ENCODE measurements at regions not wholly inside any gene's neighbourhood (a gene's known extent, or its start where the extent isn't known, plus 50 kb on each side); places are given as distances from the start of the nearest gene placed in this dataset.

DNA sequence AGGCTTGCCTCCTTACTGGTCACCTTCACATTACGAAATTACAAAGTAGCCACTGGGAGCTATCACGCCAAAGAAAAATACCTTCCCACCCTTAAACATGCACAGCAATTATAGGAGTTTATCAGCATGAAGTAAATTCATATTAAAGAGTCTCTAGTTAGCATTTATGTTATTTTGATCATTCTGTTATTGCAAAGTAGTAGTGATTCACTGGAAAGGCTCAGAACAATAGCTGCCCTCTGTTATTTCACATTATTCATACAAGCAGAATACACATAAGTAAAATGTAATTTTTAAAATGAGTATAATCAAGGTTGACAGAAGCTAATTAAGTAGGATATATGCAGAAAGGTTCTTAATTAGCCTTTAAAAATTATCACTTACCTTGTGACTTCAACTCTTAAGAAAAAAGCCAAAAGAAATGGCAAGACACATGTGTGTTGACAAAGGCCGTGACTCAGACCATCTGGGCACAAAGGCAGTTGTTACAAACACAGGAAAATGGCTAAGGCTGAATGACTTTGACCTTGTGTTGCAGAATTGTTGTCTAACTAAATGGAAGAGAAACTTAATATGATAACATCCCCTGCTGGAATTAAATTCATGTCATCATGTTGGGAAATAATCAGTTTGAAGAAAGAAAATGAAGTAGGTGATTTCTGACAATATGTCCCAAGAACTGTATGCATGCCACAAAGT, 108.3 kb downstream of the ARL6IP6 start:
- Histone ChIP-seq H3K79me2 (ENCODE audit: insufficient read depth, low read length) (no peaks in the 10 kb centered on the region), H3K27me3 (ENCODE audit: insufficient read depth, low read length) (no peaks in the 10 kb centered on the region), H3K9me3 (ENCODE audit: low read depth, low read length) (no peaks in the 10 kb centered on the region), H3K4me1 (ENCODE audit: insufficient read depth, low read length) (no peaks in the 10 kb centered on the region), H2AFZ (ENCODE audit: low read length) (no peak overlapping the region), H3K4me2 (ENCODE audit: insufficient read depth, low read length) (no peak overlapping the region), H4K20me1 (ENCODE audit: insufficient read depth, low read length) (no peaks in the 10 kb centered on the region), H3K4me3 (ENCODE audit: insufficient read depth, low read length) (no peak overlapping the region), H3K36me3 (ENCODE audit: insufficient read depth, low read length) (no peaks in the 10 kb centered on the region), H3K27ac (ENCODE audit: low read depth, low read length) (no peak overlapping the region)
- no peak for DNase-seq (ENCODE audit: insufficient read length, low spot score, missing footprints)
- TF ChIP-seq, protein P1, sequence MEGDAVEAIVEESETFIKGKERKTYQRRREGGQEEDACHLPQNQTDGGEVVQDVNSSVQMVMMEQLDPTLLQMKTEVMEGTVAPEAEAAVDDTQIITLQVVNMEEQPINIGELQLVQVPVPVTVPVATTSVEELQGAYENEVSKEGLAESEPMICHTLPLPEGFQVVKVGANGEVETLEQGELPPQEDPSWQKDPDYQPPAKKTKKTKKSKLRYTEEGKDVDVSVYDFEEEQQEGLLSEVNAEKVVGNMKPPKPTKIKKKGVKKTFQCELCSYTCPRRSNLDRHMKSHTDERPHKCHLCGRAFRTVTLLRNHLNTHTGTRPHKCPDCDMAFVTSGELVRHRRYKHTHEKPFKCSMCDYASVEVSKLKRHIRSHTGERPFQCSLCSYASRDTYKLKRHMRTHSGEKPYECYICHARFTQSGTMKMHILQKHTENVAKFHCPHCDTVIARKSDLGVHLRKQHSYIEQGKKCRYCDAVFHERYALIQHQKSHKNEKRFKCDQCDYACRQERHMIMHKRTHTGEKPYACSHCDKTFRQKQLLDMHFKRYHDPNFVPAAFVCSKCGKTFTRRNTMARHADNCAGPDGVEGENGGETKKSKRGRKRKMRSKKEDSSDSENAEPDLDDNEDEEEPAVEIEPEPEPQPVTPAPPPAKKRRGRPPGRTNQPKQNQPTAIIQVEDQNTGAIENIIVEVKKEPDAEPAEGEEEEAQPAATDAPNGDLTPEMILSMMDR (IDR thresholded peaks at IDR 0.05; ENCODE audit: extremely low read depth, low read depth, low read length), result no peak

GRCh38 chr2:152825834-152826233, 107.4 kb downstream of the ARL6IP6 start:
- Histone ChIP-seq H3K36me3 (ENCODE audit: insufficient read depth, low read length) (no peaks in the 10 kb centered on the region), H4K20me1 (ENCODE audit: insufficient read depth, low read length) (no peaks in the 10 kb centered on the region), H3K4me3 (ENCODE audit: insufficient read depth, low read length) (no peak overlapping the region), H3K9me3 (ENCODE audit: low read depth, low read length) (no peaks in the 10 kb centered on the region), H3K79me2 (ENCODE audit: insufficient read depth, low read length) (no peaks in the 10 kb centered on the region), H3K4me1 (ENCODE audit: insufficient read depth, low read length) (no peaks in the 10 kb centered on the region), H3K27me3 (ENCODE audit: insufficient read depth, low read length) (no peaks in the 10 kb centered on the region), H3K27ac (ENCODE audit: low read depth, low read length) (no peak overlapping the region), H2AFZ (ENCODE audit: low read length) (no peak overlapping the region), H3K4me2 (ENCODE audit: insufficient read depth, low read length) (no peak overlapping the region)
- TF ChIP-seq, protein P1 (IDR thresholded peaks at IDR 0.05; ENCODE audit: extremely low read depth, low read depth, low read length), result no peak
- DNase-seq (ENCODE audit: insufficient read length, low spot score, missing footprints), result no peak

DNA sequence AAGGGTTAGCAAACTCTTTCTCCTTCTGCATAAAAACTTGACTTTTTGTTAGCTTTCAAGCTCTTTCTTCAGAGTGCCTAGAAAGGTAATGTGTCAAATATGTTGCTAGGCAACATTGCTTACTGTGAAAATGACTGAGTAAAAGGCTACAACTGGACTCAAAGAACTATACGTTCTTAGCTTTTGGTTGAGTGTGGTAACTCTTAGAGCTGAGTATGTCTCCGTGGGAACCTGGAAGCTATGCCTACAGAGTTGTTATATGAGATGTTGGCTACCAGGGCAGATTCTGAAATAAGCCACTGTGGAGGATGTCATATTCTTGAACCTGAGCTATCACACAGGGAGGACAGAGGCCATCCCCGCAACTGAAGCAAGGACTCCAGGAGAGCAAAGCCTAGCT, 105.5 kb downstream of the ARL6IP6 start:
- Histone ChIP-seq H3K36me3 (ENCODE audit: insufficient read depth, low read length) (no peaks in the 10 kb centered on the region), H3K79me2 (ENCODE audit: insufficient read depth, low read length) (no peaks in the 10 kb centered on the region), H3K27ac (ENCODE audit: low read depth, low read length) (no peak overlapping the region), H4K20me1 (ENCODE audit: insufficient read depth, low read length) (no peaks in the 10 kb centered on the region), H2AFZ (ENCODE audit: low read length) (no peak overlapping the region), H3K4me3 (ENCODE audit: insufficient read depth, low read length) (no peak overlapping the region), H3K4me1 (ENCODE audit: insufficient read depth, low read length) (no peaks in the 10 kb centered on the region), H3K9me3 (ENCODE audit: low read depth, low read length) (no peaks in the 10 kb centered on the region), H3K27me3 (ENCODE audit: insufficient read depth, low read length) (no peaks in the 10 kb centered on the region), H3K4me2 (ENCODE audit: insufficient read depth, low read length) (no peak overlapping the region)
- no peak for DNase-seq (ENCODE audit: insufficient read length, low spot score, missing footprints)
- TF ChIP-seq, protein P1 (IDR thresholded peaks at IDR 0.05; ENCODE audit: extremely low read depth, low read depth, low read length), result no peak

DNA sequence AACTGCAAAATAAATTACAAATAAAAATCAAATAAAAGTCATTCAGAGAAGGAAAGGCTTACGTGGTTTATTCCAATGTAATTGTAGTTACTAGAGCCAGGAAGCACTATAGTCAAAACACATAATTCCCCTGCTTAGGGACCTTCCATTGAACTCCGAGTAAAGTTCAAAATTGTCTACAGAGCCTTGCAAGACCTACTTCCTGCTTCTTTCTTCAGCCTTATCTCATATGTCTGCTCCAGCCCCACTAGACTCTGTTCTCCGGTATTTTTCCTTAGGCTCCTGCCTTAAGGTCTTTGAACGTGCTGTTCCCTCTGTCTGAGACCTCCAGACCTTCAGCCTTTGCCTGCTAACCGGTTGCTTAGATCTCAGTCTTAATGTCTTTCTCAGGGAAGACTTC, 104.3 kb downstream of the ARL6IP6 start:
- Histone ChIP-seq H3K27ac (ENCODE audit: low read depth, low read length) (no peak overlapping the region), H3K4me3 (ENCODE audit: insufficient read depth, low read length) (no peak overlapping the region), H4K20me1 (ENCODE audit: insufficient read depth, low read length) (no peaks in the 10 kb centered on the region), H3K36me3 (ENCODE audit: insufficient read depth, low read length) (no peaks in the 10 kb centered on the region), H3K4me2 (ENCODE audit: insufficient read depth, low read length) (no peak overlapping the region), H3K4me1 (ENCODE audit: insufficient read depth, low read length) (no peaks in the 10 kb centered on the region), H3K27me3 (ENCODE audit: insufficient read depth, low read length) (no peaks in the 10 kb centered on the region), H3K9me3 (ENCODE audit: low read depth, low read length) (no peaks in the 10 kb centered on the region), H2AFZ (ENCODE audit: low read length) (no peak overlapping the region), H3K79me2 (ENCODE audit: insufficient read depth, low read length) (no peaks in the 10 kb centered on the region)
- no peak for DNase-seq (ENCODE audit: insufficient read length, low spot score, missing footprints)
- TF ChIP-seq, protein P1 (IDR thresholded peaks at IDR 0.05; ENCODE audit: extremely low read depth, low read depth, low read length), result no peak

Measured in osteoblast (primary cell).